ENCODE measurements at regions not wholly inside any gene's neighbourhood (a gene's known extent, or its start where the extent isn't known, plus 50 kb on each side); places are given as distances from the start of the nearest gene placed in this dataset.

GRCh38 chr5:33244441-33245150, 196.2 kb upstream of the TARS1 start:
- TF ChIP-seq CTCF (IDR thresholded peaks at IDR 0.05) (no peak), POLR2A (IDR thresholded peaks at IDR 0.05) (no peak)
